PC-3 (cell line): ENCODE measurements at regions not wholly inside any gene's neighbourhood (a gene's known extent, or its start where the extent isn't known, plus 50 kb on each side); places are given as distances from the start of the nearest gene placed in this dataset.

Experiments used
- EZH2 ChIP-seq: fragments of 300-600 bp; sonication (generic); IDR thresholded peaks from one replicate; pipeline ENCODE4 v1.6.1; 2017; ENCODE audit warnings: antibody characterized with exemption, mild to moderate bottlenecking, low read length; ENCODE audit not compliant: unreplicated experiment
- EZH2phosphoT487 ChIP-seq: fragments of 300-600 bp; sonication (generic); IDR thresholded peaks from 2 replicates; pipeline ENCODE4 v1.6.1; 2018; ENCODE audit warnings: mild to moderate bottlenecking, antibody characterized with exemption, low read length, borderline replicate concordance
- TF ChIP-seq, protein P1 (sequence below): fragments of 300-600 bp; sonication (generic); conservative IDR thresholded peaks from 2 replicates; pipeline ENCODE4 v1.5.1; 2017; ENCODE audit warnings: antibody characterized with exemption, low read depth, mild to moderate bottlenecking, low read length

DNA sequence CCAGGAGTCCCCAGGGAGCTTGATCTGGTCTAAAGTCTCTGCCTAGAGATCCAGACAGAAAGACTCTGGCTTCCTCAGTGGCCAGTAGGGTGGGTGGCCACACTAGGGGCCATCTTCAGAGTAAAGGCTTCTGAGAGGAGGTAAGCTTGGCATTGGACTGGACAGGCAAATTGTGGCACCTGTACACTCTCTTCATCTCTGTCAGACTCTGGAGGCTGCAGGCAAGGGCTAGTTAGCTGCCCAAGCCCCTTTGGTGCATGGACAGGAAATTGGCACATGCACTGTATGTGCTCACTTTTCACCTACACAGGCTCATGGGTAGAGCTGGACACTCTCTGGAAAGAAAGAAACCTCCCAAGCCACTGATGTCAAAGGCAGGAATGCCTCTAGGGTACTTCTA is 142.8 kb downstream of the PJA1 start:
- TF ChIP-seq, protein P1, sequence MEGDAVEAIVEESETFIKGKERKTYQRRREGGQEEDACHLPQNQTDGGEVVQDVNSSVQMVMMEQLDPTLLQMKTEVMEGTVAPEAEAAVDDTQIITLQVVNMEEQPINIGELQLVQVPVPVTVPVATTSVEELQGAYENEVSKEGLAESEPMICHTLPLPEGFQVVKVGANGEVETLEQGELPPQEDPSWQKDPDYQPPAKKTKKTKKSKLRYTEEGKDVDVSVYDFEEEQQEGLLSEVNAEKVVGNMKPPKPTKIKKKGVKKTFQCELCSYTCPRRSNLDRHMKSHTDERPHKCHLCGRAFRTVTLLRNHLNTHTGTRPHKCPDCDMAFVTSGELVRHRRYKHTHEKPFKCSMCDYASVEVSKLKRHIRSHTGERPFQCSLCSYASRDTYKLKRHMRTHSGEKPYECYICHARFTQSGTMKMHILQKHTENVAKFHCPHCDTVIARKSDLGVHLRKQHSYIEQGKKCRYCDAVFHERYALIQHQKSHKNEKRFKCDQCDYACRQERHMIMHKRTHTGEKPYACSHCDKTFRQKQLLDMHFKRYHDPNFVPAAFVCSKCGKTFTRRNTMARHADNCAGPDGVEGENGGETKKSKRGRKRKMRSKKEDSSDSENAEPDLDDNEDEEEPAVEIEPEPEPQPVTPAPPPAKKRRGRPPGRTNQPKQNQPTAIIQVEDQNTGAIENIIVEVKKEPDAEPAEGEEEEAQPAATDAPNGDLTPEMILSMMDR = no peak
- TF ChIP-seq EZH2 (no peak), EZH2phosphoT487 (no peak)
